A673 (cell line): ENCODE measurements at regions not wholly inside any gene's neighbourhood (a gene's known extent, or its start where the extent isn't known, plus 50 kb on each side); places are given as distances from the start of the nearest gene placed in this dataset.

Source experiments
- BruUV-seq: library from RNA; stranded (reverse); fragments of 400-500 nt; replicated peaks from 2 replicates; lab custom pipeline; 2021; lab: Mats Ljungman, UMichigan
- CTCF ChIA-PET: fragments of 300-600 bp; sonication (Branson Sonifier 250); formaldehyde crosslinking; loops from one replicate; lab custom pipeline; 2022; ENCODE audit warnings: antibody characterized with exemption; lab: Charles Lee
- POLR2A ChIA-PET: fragments of 300-600 bp; sonication (Branson Sonifier 250); formaldehyde crosslinking; loops from one replicate; lab custom pipeline; 2022; ENCODE audit warnings: antibody characterized with exemption; ENCODE audit not compliant: low non-redundant PET; lab: Charles Lee
- DNase-seq: peaks from one replicate; pipeline ENCODE4 v3.0.0-alpha.2; 2015; ENCODE audit warnings: low spot score
- H3K27ac ChIP-seq: fragments of 200-600 bp; sonication (generic); 2 replicates; pipeline ENCODE4 v1.5.1; 2016; ENCODE audit warnings: mixed run types, low read depth, mild to moderate bottlenecking, mixed read lengths, antibody characterized with exemption, low read length; ENCODE audit not compliant: poor library complexity, severe bottlenecking
- H3K27me3 ChIP-seq: fragments of 200-600 bp; sonication (generic); replicated peaks from 2 replicates; pipeline ENCODE4 v1.6.1; 2017; ENCODE audit warnings: mixed run types, low read depth, mild to moderate bottlenecking, mixed read lengths, antibody characterized with exemption, low read length; ENCODE audit not compliant: insufficient read depth, poor library complexity
- H3K36me3 ChIP-seq: fragments of 200-600 bp; sonication (generic); 2 replicates; pipeline ENCODE4 v1.6.1; 2016; ENCODE audit warnings: mixed run types, mild to moderate bottlenecking, mixed read lengths, antibody characterized with exemption, low read length; ENCODE audit not compliant: insufficient read depth, poor library complexity, severe bottlenecking
- H3K4me1 ChIP-seq: fragments of 200-600 bp; sonication (generic); 2 replicates; pipeline ENCODE4 v1.6.1; 2017; ENCODE audit warnings: mixed run types, mild to moderate bottlenecking, mixed read lengths, antibody characterized with exemption, low read length; ENCODE audit not compliant: insufficient read depth, poor library complexity, severe bottlenecking
- H3K4me3 ChIP-seq: fragments of 200-600 bp; sonication (generic); 2 replicates; pipeline ENCODE4 v1.5.1; 2016; ENCODE audit warnings: low read depth, mixed run types, mild to moderate bottlenecking, mixed read lengths, low read length; ENCODE audit not compliant: poor library complexity, severe bottlenecking
- H3K9me3 ChIP-seq: fragments of 200-600 bp; sonication (generic); 2 replicates; pipeline ENCODE4 v1.6.1; 2016; ENCODE audit warnings: mixed run types, low read depth, mild to moderate bottlenecking, mixed read lengths, antibody characterized with exemption, low read length; ENCODE audit not compliant: poor library complexity, severe bottlenecking
- EZH2 ChIP-seq: fragments of 200-600 bp; sonication (generic); IDR thresholded peaks from 2 replicates; pipeline ENCODE4 v1.6.1; 2017; ENCODE audit warnings: borderline replicate concordance, low read depth, mild to moderate bottlenecking, mixed read lengths, antibody characterized with exemption, low read length; ENCODE audit not compliant: poor library complexity, severe bottlenecking
- intact Hi-C: fragments of 100-400 bp; cut with micrococcal nuclease; formaldehyde crosslinking; loops from one replicate; pipeline ENCODE4 v1.10.0; 2022; ENCODE audit not compliant: unreplicated experiment
- TF ChIP-seq, protein P1 (sequence below): fragments of 300-800, 200-600 bp; sonication (generic); conservative IDR thresholded peaks from 2 replicates; pipeline ENCODE4 v1.5.1; 2017; ENCODE audit warnings: low read depth, mild to moderate bottlenecking, antibody characterized with exemption, low read length, moderate library complexity, mixed read lengths

DNA sequence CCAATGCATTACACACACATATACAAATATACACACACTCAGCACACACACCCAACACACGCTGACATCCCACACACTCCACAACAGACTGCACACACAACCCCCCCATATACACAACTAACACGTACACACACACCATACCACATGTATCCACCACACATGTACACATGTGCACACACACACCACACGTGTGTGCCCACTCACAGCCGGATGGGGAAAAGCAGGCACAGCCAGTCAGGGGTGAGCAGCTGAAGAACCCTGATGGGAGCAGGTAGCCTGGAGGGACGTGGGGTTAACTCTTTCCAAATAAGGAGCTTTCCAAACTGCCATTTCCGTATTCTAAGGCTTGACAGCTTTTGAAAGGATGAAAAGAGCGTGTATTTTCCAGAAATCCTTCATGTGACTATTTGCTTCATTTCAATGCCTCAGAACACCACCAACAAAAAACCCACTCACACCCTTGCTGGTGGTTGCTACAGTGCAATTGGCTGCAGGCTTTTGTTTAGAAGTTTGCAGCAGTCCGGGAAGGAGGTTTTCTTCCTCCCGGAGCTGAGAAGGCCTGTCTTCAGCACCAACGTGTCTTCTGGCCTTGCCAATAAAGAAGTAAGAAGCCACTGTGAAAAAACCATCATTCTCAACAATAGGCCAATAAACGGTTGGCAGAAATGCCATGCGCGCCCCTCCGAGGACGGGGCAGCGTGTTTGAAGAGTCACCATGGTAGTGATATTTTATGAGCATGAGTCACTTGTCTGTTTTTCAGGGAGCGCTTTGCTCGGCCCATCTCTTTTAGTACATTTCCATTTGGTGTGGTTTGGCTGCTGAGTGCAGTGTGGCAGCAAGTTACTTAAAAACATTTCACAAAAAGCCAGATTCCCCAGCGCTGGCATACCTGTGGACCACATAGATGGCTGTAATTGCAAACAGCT lies 131.3 kb upstream of the GMDS start:
- no peaks in the 10 kb centered on the region for H3K4me1 ChIP-seq
- ChIA-PET CTCF (no interaction called here), POLR2A (no interaction called here)
- TF ChIP-seq EZH2, result no peak
- TF ChIP-seq, protein P1, sequence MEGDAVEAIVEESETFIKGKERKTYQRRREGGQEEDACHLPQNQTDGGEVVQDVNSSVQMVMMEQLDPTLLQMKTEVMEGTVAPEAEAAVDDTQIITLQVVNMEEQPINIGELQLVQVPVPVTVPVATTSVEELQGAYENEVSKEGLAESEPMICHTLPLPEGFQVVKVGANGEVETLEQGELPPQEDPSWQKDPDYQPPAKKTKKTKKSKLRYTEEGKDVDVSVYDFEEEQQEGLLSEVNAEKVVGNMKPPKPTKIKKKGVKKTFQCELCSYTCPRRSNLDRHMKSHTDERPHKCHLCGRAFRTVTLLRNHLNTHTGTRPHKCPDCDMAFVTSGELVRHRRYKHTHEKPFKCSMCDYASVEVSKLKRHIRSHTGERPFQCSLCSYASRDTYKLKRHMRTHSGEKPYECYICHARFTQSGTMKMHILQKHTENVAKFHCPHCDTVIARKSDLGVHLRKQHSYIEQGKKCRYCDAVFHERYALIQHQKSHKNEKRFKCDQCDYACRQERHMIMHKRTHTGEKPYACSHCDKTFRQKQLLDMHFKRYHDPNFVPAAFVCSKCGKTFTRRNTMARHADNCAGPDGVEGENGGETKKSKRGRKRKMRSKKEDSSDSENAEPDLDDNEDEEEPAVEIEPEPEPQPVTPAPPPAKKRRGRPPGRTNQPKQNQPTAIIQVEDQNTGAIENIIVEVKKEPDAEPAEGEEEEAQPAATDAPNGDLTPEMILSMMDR, result no peak
- H3K4me3 ChIP-seq, result no peak overlapping the region
- H3K27ac ChIP-seq, result no peak overlapping the region
- BruUV-seq, result no TSS peak
- no peak for DNase-seq
- no peaks in the 10 kb centered on the region for H3K9me3 ChIP-seq
- no peaks in the 10 kb centered on the region for H3K36me3 ChIP-seq
- intact Hi-C loops, result no loop called here
- no peaks in the 10 kb centered on the region for H3K27me3 ChIP-seq

DNA sequence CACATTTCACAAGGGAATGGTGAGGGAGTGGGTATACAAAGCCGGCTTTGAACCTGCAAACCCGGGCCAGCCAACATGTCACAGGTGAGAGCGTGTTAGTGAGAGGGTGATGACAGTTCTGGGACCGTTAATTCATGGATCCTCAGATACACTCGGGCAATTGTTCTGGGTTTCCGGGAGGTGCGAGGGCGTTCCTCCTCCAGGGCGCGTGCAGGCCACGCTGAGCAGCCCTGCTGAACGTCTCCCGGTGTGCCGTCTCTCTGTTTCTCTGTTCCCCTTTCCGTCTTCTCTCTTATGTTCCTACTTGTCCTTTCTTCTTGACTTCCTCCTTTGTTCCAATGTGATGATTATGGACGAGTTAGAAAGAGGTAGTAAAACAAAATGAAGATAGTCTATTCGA lies 130.0 kb upstream of the GMDS start:
- ChIA-PET CTCF (no interaction called here), POLR2A (no interaction called here)
- no peaks in the 10 kb centered on the region for H3K9me3 ChIP-seq
- TF ChIP-seq EZH2, result no peak
- TF ChIP-seq, protein P1, result no peak
- H3K4me3 ChIP-seq, result no peak overlapping the region
- H3K4me1 ChIP-seq, result no peaks in the 10 kb centered on the region
- H3K27me3 ChIP-seq, result no peaks in the 10 kb centered on the region
- DNase-seq, result no peak
- BruUV-seq, result no TSS peak
- intact Hi-C loops, result no loop called here
- H3K36me3 ChIP-seq, result no peaks in the 10 kb centered on the region
- no peak overlapping the region for H3K27ac ChIP-seq

DNA sequence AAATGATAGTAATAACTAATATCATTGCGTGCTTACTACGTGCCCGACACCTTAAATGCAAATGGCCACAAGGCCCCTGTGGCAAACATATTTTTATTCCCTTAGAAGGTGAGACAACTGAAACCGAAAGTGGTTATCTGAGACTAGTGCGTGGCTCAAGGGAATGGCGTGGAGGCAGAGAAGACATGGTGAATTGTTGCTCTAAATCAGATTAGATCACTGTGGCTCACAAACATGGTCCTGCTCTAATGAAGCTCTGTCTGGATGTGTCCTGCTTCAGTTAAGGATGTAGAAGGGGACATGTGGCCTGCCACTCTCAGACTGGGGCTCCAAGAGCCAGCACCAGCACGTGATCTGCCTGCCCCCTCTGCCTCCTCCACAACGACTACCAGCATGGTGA lies 124.2 kb upstream of the GMDS start:
- CTCF ChIA-PET, result no interaction called here
- H3K4me3 ChIP-seq, result no peak overlapping the region
- POLR2A ChIA-PET, result no interaction called here
- H3K27me3 ChIP-seq, result no peaks in the 10 kb centered on the region
- no peaks in the 10 kb centered on the region for H3K36me3 ChIP-seq
- no peak for DNase-seq
- BruUV-seq, result no TSS peak
- no peaks in the 10 kb centered on the region for H3K9me3 ChIP-seq
- H3K27ac ChIP-seq, result no peak overlapping the region
- no peak for TF ChIP-seq EZH2
- TF ChIP-seq, protein P1, result no peak
- intact Hi-C loops, result no loop called here
- no peaks in the 10 kb centered on the region for H3K4me1 ChIP-seq
